ENCODE measurements at regions not wholly inside any gene's neighbourhood (a gene's known extent, or its start where the extent isn't known, plus 50 kb on each side); places are given as distances from the start of the nearest gene placed in this dataset.
"Not testable (repeated sequence)": the region's sequence is repeated elsewhere in the genome, so short reads cannot be mapped to it uniquely, and the experiment has no call there.

- DNase-seq = no peak
These were observed 913.9 kb downstream of the TLE4 start for GRCh38 chr9:80485420-80486250.

GRCh38 chr9:80482251-80482650 is 910.5 kb downstream of the TLE4 start:
- DNase-seq = not testable (repeated sequence)

GRCh38 chr9:80467632-80468031 is 895.9 kb downstream of the TLE4 start:
- no peak for DNase-seq

- DNase-seq = no peak
These were observed 893.8 kb downstream of the TLE4 start for GRCh38 chr9:80465556-80465955.

GRCh38 chr9:80449513-80449912 is 877.7 kb downstream of the TLE4 start:
- no peak for DNase-seq

- DNase-seq = no peak
These were observed 877.2 kb downstream of the TLE4 start for GRCh38 chr9:80448996-80449395.

- DNase-seq = no peak
These were observed 876.1 kb downstream of the TLE4 start for GRCh38 chr9:80447876-80448275.

- no peak for DNase-seq
These were observed 869.0 kb downstream of the TLE4 start for GRCh38 chr9:80440724-80441123.

- DNase-seq = no peak
These were observed 866.1 kb downstream of the TLE4 start for GRCh38 chr9:80437825-80438224.

- DNase-seq = no peak
These were observed 865.4 kb downstream of the TLE4 start for GRCh38 chr9:80437091-80437640.

GRCh38 chr9:80435591-80435990 is 863.8 kb downstream of the TLE4 start:
- no peak for DNase-seq

GRCh38 chr9:80426992-80427391 is 855.2 kb downstream of the TLE4 start:
- DNase-seq = no peak

- DNase-seq = no peak
These were observed 845.5 kb downstream of the TLE4 start for GRCh38 chr9:80417211-80417773.

- peak; percentile 32 for DNase-seq
These were observed 838.3 kb downstream of the TLE4 start for GRCh38 chr9:80410106-80410505.

GRCh38 chr9:80407220-80407619 is 835.5 kb downstream of the TLE4 start:
- DNase-seq = no peak

GRCh38 chr9:80401243-80401642 is 829.5 kb downstream of the TLE4 start:
- no peak for DNase-seq

- no peak for DNase-seq
These were observed 829.0 kb downstream of the TLE4 start for GRCh38 chr9:80400624-80401230.

- DNase-seq = no peak
These were observed 827.8 kb downstream of the TLE4 start for GRCh38 chr9:80399606-80400005.

- DNase-seq = no peak
These were observed 816.1 kb downstream of the TLE4 start for GRCh38 chr9:80387828-80388227.

- peak; percentile 15 for DNase-seq
These were observed 813.5 kb downstream of the TLE4 start for GRCh38 chr9:80385246-80385645.

GRCh38 chr9:80383331-80383730 is 811.6 kb downstream of the TLE4 start:
- DNase-seq = no peak

- DNase-seq = peak; percentile 52
These were observed 810.6 kb downstream of the TLE4 start for GRCh38 chr9:80382211-80382891.
